ENCODE measurements at regions not wholly inside any gene's neighbourhood (a gene's known extent, or its start where the extent isn't known, plus 50 kb on each side); places are given as distances from the start of the nearest gene placed in this dataset.

DNA sequence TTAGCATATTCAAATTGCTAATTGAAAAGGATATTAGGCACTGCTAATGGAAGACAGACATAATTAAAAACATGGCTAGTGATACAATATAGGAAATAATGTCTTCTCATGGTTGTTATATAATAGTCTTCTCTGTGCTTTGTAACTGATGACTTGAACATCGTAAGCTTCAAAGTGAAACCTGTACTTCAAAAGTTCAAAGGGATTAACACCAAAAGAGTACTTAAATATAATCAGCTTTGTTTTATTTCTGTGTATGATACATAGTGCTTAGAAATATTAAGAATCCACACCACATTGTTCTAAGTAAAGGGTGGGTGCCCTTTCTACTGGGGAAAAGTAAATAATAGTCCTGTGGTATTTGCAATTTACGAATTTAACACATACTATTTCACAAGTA, 75.4 kb upstream of the ITGA1 start:
- Histone ChIP-seq H3F3A (replicated peaks; ENCODE audit: insufficient read depth) (peaks cover 10% of the 10 kb centered on the region), H3K9me3 (peaks cover 3% of the 10 kb centered on the region; the same call in 1 of the 2 replicates), H3K9ac (no peak overlapping the region), H4K20me1 (ENCODE audit: insufficient read depth) (no peaks in the 10 kb centered on the region), H2AFZ (ENCODE audit: low read depth) (no peak overlapping the region), H3K4me2 (no peak overlapping the region), H3K36me3 (replicated peaks in 1 of 2; ENCODE audit: control insufficient read depth in 1 of 2, insufficient read depth in 2 of 2, low read length in 1 of 2) (no peaks in the 10 kb centered on the region), H3K27me3 (ENCODE audit: insufficient read depth) (no peaks in the 10 kb centered on the region), H3K79me2 (ENCODE audit: insufficient read depth) (no peaks in the 10 kb centered on the region), H3K4me1 (ENCODE audit: control insufficient read depth in 1 of 2, insufficient read depth in 2 of 2, low read depth in 1 of 2, low read length in 1 of 2) (peaks cover 2 to 11% of the 10 kb centered on the region in 2 experiments; a peak in 3 of 4 replicates), H3K4me3 (ENCODE audit: low read depth in 2 of 2, low read length in 1 of 2) (no peak overlapping the region), H3K9me2 (no peaks in the 10 kb centered on the region), H3K27ac (ENCODE audit: low read depth in 2 of 2, low read length in 1 of 2) (no peak overlapping the region)
- WGBS (ENCODE audit: low lambda C conversion rate), result 71% methylated on average over 2 of the region's 2 CpGs
- ChIA-PET CTCF (no interaction called here), POLR2A (no interaction called here)
- TF ChIP-seq NRF1 (IDR thresholded peaks at IDR 0.05; ENCODE audit: low read depth, low read length) (no peak), MEF2A (IDR thresholded peaks at IDR 0.05; ENCODE audit: borderline replicate concordance, low read depth) (no peak), MXI1 (IDR thresholded peaks at IDR 0.05; ENCODE audit: low read depth, low read length) (no peak), POLR2AphosphoS5 (IDR thresholded peaks at IDR 0.05; ENCODE audit: low read depth, low read length) (no peak), ELF1 (IDR thresholded peaks at IDR 0.05) (no peak), SIN3A (IDR thresholded peaks at IDR 0.05; ENCODE audit: borderline replicate concordance, low read depth, low read length) (no peak), RAD21 (IDR thresholded peaks at IDR 0.05; ENCODE audit: low read length) (no peak)
- TF ChIP-seq, protein P1, sequence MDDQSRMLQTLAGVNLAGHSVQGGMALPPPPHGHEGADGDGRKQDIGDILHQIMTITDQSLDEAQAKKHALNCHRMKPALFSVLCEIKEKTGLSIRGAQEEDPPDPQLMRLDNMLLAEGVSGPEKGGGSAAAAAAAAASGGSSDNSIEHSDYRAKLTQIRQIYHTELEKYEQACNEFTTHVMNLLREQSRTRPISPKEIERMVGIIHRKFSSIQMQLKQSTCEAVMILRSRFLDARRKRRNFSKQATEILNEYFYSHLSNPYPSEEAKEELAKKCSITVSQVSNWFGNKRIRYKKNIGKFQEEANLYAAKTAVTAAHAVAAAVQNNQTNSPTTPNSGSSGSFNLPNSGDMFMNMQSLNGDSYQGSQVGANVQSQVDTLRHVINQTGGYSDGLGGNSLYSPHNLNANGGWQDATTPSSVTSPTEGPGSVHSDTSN (IDR thresholded peaks at IDR 0.05), result no peak
- TF ChIP-seq, protein P2, sequence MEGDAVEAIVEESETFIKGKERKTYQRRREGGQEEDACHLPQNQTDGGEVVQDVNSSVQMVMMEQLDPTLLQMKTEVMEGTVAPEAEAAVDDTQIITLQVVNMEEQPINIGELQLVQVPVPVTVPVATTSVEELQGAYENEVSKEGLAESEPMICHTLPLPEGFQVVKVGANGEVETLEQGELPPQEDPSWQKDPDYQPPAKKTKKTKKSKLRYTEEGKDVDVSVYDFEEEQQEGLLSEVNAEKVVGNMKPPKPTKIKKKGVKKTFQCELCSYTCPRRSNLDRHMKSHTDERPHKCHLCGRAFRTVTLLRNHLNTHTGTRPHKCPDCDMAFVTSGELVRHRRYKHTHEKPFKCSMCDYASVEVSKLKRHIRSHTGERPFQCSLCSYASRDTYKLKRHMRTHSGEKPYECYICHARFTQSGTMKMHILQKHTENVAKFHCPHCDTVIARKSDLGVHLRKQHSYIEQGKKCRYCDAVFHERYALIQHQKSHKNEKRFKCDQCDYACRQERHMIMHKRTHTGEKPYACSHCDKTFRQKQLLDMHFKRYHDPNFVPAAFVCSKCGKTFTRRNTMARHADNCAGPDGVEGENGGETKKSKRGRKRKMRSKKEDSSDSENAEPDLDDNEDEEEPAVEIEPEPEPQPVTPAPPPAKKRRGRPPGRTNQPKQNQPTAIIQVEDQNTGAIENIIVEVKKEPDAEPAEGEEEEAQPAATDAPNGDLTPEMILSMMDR (IDR thresholded peaks at IDR 0.05), result no peak
- TF ChIP-seq, protein P3, sequence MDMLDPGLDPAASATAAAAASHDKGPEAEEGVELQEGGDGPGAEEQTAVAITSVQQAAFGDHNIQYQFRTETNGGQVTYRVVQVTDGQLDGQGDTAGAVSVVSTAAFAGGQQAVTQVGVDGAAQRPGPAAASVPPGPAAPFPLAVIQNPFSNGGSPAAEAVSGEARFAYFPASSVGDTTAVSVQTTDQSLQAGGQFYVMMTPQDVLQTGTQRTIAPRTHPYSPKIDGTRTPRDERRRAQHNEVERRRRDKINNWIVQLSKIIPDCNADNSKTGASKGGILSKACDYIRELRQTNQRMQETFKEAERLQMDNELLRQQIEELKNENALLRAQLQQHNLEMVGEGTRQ (IDR thresholded peaks at IDR 0.05; ENCODE audit: borderline replicate concordance, low read depth, low read length), result no peak
- TF ChIP-seq, protein P4, sequence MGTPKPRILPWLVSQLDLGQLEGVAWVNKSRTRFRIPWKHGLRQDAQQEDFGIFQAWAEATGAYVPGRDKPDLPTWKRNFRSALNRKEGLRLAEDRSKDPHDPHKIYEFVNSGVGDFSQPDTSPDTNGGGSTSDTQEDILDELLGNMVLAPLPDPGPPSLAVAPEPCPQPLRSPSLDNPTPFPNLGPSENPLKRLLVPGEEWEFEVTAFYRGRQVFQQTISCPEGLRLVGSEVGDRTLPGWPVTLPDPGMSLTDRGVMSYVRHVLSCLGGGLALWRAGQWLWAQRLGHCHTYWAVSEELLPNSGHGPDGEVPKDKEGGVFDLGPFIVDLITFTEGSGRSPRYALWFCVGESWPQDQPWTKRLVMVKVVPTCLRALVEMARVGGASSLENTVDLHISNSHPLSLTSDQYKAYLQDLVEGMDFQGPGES (IDR thresholded peaks at IDR 0.05; ENCODE audit: low read depth, low read length), result no peak
- DNase-seq, result no peak

DNA sequence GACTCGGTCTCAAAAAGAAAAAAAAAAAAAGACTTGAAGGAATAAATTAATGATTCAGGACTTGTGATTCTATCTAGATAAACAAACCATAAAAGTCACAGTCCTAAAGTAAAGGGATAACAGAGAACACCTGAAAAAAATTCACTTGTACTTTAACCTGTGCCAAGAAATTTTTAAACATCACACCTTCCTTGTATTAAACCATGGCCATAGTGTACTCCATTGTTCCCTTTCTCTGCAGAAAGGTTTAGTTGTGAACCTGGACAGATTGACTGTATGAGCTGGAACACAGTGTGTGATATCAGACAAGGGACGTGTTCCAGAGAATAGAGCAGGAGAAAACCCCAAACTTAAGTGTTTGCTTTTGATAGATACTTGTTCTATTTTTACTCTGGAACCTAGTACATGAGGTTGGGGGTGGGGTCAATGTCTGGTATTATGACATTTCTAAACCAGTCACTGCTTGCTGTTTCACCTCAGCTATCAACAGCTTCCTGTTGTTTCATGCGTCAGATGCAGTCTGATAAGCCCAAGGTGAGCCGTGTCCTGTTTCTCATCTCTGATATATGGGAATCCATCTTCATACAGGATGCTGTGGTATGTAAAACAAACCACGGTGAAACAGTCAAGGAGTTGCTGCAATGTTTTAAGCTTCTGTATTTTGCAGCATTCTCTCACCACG, 62.5 kb upstream of the ITGA1 start:
- peaks cover 0 to 13% of the 10 kb centered on the region in 2 experiments; a peak in 2 of 4 replicates for H3K4me1 ChIP-seq (ENCODE audit: control insufficient read depth in 1 of 2, insufficient read depth in 2 of 2, low read depth in 1 of 2, low read length in 1 of 2)
- no peak overlapping the region for H3K4me3 ChIP-seq (ENCODE audit: low read depth in 2 of 2, low read length in 1 of 2)
- no peak overlapping the region for H3K4me2 ChIP-seq
- CTCF ChIA-PET, result interaction anchor here (0.6 to 1.2 kb wide), 2 partner anchors 32 to 52 kb away, joined by 3 read pairs; no protein-coding TSS in a partner anchor
- no peaks in the 10 kb centered on the region for H3K36me3 ChIP-seq (replicated peaks in 1 of 2; ENCODE audit: control insufficient read depth in 1 of 2, insufficient read depth in 2 of 2, low read length in 1 of 2)
- H3K27ac ChIP-seq (ENCODE audit: low read depth in 2 of 2, low read length in 1 of 2), result peak overlapping the region in 1 of 2 experiments; percentile 65; a peak in 2 of 4 replicates
- TF ChIP-seq, protein P4 (IDR thresholded peaks at IDR 0.05; ENCODE audit: low read depth, low read length), result no peak
- TF ChIP-seq, protein P1 (IDR thresholded peaks at IDR 0.05), result 0 out of 2 replicates have a peak, but pooled peaks have one; percentile 10
- TF ChIP-seq JUND (IDR thresholded peaks at IDR 0.05), result no peak
- no peak; the same call in 1 of the 2 replicates for TF ChIP-seq TCF12 (IDR thresholded peaks at IDR 0.05)
- TF ChIP-seq FOXJ3 (CRISPR knock-in tag; IDR thresholded peaks at IDR 0.05), result no peak
- no peaks in the 10 kb centered on the region for H3K79me2 ChIP-seq (ENCODE audit: insufficient read depth)
- H3F3A ChIP-seq (replicated peaks; ENCODE audit: insufficient read depth), result peaks cover 7% of the 10 kb centered on the region
- DNase-seq, result no peak
- POLR2A ChIA-PET, result no interaction called here
- 50% methylated on average over 6 of the region's 6 CpGs for WGBS (ENCODE audit: low lambda C conversion rate)
- no peak overlapping the region for H3K9ac ChIP-seq
- H3K27me3 ChIP-seq (ENCODE audit: insufficient read depth), result no peaks in the 10 kb centered on the region
- no peaks in the 10 kb centered on the region for H3K9me2 ChIP-seq
- H3K9me3 ChIP-seq, result no peaks in the 10 kb centered on the region
- H4K20me1 ChIP-seq (ENCODE audit: insufficient read depth), result no peaks in the 10 kb centered on the region
- H2AFZ ChIP-seq (ENCODE audit: low read depth), result no peak overlapping the region
